ENCODE measurements at regions not wholly inside any gene's neighbourhood (a gene's known extent, or its start where the extent isn't known, plus 50 kb on each side); places are given as distances from the start of the nearest gene placed in this dataset.

DNA sequence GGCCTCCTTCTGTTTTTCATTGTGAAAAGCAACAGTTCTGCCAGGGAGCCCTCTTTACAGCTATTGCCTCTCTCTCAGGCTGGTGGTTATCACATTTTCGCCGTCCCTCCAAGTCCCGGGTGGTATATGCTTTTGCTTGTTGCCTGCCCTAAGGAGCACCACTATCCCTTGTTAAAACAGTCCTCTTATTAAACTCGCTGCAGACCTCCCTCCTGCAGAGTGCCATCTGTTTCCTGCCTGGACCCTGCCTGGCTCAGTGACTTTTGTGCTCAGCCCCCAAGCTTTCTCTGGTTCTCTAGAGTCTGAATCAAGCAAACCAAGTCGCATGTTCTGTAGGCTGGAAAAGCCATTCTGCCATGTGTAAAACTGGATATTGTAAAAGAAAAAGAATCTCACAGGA is 72.1 kb upstream of the FHL2 start:
- Histone ChIP-seq H3K4me3 (replicated peaks in 1 of 2; ENCODE audit: low read depth in 1 of 2, low read length in 2 of 2) (no peak overlapping the region), H3K27me3 (ENCODE audit: insufficient read depth, low read length) (no peaks in the 10 kb centered on the region), H3K36me3 (ENCODE audit: control insufficient read depth in 1 of 2, insufficient read depth in 2 of 2, low read length in 2 of 2) (no peaks in the 10 kb centered on the region), H2AFZ (ENCODE audit: low read depth, low read length, poor library complexity, severe bottlenecking) (no peak overlapping the region), H3K79me2 (ENCODE audit: insufficient read depth, low read length) (no peaks in the 10 kb centered on the region), H3K9me3 (ENCODE audit: control insufficient read depth in 1 of 2, insufficient read depth in 1 of 2, low read depth in 1 of 2, low read length in 2 of 2) (no peaks in the 10 kb centered on the region), H3K27ac (ENCODE audit: low read depth, low read length) (no peak overlapping the region), H3K4me2 (ENCODE audit: low read length) (no peak overlapping the region), H3K9me2 (ENCODE audit: insufficient read depth) (peaks cover 5% of the 10 kb centered on the region; the same call in 1 of the 2 replicates), H3K4me1 (ENCODE audit: control insufficient read depth in 1 of 2, insufficient read depth in 2 of 2, low read length in 2 of 2) (peaks cover 0 to 7% of the 10 kb centered on the region in 2 experiments; a peak in 1 of 4 replicates), H3K9ac (ENCODE audit: low read length) (no peak overlapping the region), H4K20me1 (ENCODE audit: insufficient read depth) (no peaks in the 10 kb centered on the region)
- ATAC-seq (no peak), DNase-seq (ENCODE audit: low read depth, low spot score) (no peak)
- no peak for TF ChIP-seq SP1 (IDR thresholded peaks at IDR 0.05; ENCODE audit: low read depth)
- TF ChIP-seq RAD21 (IDR thresholded peaks at IDR 0.05; ENCODE audit: low read depth): no peak
- TF ChIP-seq, protein P1, sequence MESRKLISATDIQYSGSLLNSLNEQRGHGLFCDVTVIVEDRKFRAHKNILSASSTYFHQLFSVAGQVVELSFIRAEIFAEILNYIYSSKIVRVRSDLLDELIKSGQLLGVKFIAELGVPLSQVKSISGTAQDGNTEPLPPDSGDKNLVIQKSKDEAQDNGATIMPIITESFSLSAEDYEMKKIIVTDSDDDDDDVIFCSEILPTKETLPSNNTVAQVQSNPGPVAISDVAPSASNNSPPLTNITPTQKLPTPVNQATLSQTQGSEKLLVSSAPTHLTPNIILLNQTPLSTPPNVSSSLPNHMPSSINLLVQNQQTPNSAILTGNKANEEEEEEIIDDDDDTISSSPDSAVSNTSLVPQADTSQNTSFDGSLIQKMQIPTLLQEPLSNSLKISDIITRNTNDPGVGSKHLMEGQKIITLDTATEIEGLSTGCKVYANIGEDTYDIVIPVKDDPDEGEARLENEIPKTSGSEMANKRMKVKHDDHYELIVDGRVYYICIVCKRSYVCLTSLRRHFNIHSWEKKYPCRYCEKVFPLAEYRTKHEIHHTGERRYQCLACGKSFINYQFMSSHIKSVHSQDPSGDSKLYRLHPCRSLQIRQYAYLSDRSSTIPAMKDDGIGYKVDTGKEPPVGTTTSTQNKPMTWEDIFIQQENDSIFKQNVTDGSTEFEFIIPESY (IDR thresholded peaks at IDR 0.05; ENCODE audit: extremely low read depth, insufficient replicate concordance, low read length): no peak
- no peak for TF ChIP-seq EGR1 (IDR thresholded peaks at IDR 0.05; ENCODE audit: low read depth)
- no peak for TF ChIP-seq CBX3 (IDR thresholded peaks at IDR 0.05; ENCODE audit: low read depth)
- no peak for TF ChIP-seq REST (IDR thresholded peaks at IDR 0.05; ENCODE audit: low read depth)
- TF ChIP-seq ELF1 (IDR thresholded peaks at IDR 0.05; ENCODE audit: borderline replicate concordance, low read depth): no peak
- TF ChIP-seq CEBPB (IDR thresholded peaks at IDR 0.05; ENCODE audit: low read depth): no peak
- TF ChIP-seq SIN3A (IDR thresholded peaks at IDR 0.05; ENCODE audit: low read depth): no peak
- no peak for TF ChIP-seq POLR2AphosphoS5 (IDR thresholded peaks at IDR 0.05; ENCODE audit: low read depth, low read length)
- TF ChIP-seq SRF (IDR thresholded peaks at IDR 0.05; ENCODE audit: low read depth): no peak
- no peak for TF ChIP-seq MAX (IDR thresholded peaks at IDR 0.05)
- TF ChIP-seq EZH2 (IDR thresholded peaks at IDR 0.05): no peak
- TF ChIP-seq POLR2A (IDR thresholded peaks at IDR 0.05; ENCODE audit: borderline replicate concordance, extremely low read depth, insufficient read depth, insufficient read length): no peak
- no peak for TF ChIP-seq ATF3 (IDR thresholded peaks at IDR 0.05)
- TF ChIP-seq YY1 (IDR thresholded peaks at IDR 0.05; ENCODE audit: extremely low read depth, insufficient replicate concordance, low read depth, low read length): no peak
- no peak for TF ChIP-seq FOSL1 (IDR thresholded peaks at IDR 0.05; ENCODE audit: low read depth)
- ChIA-PET RAD21 (ENCODE audit: low non-redundant PET in 1 of 2, low total read pairs in 2 of 2, uncharacterized antibody in 2 of 2, unreplicated experiment in 2 of 2) (no interaction called here), POLR2A (no interaction called here), CTCF (no interaction called here)
- no TSS peak for BruUV-seq (replicated peaks)
- intact Hi-C loops (cut with micrococcal nuclease): no loop called here

All from HCT116 (cell line).